Adrenal gland (tissue), 9 donors: ENCODE measurements at regions not wholly inside any gene's neighbourhood (a gene's known extent, or its start where the extent isn't known, plus 50 kb on each side); places are given as distances from the start of the nearest gene placed in this dataset.

Source experiments
- DNase-seq, 7 donors: peaks; one replicate each; pipeline ENCODE4 v3.0.0-alpha.2; 2019 to 2020
- H3K27ac ChIP-seq, 5 donors: fragments of 200-600 bp; sonication (generic) in 4 of 5; 1 replicate in 3 of 5; 2 replicates in 2 of 5; pipeline versions ENCODE4 v1.5.1 to v1.8.0; 2016 to 2020; ENCODE audit warnings: mild to moderate bottlenecking in 1 of 5
- H3K27me3 ChIP-seq: fragments of 200-600 bp; 2 replicates; pipeline ENCODE4 v1.8.0; 2021
- H3K36me3 ChIP-seq, 2 donors: fragments of 200-600 bp; replicated peaks in 1 of 2; 1 replicate in 1 of 2; 2 replicates in 1 of 2; pipeline versions ENCODE4 v1.5.1 to v1.8.0; 2018 to 2022
- H3K4me1 ChIP-seq, 2 donors: fragments of 200-600 bp; replicated peaks in 1 of 2; 1 replicate in 1 of 2; 2 replicates in 1 of 2; pipeline versions ENCODE4 v1.5.1 to v1.8.0; 2018 to 2021
- H3K4me3 ChIP-seq, 4 donors: fragments of 200-600 bp; sonication (generic) in 3 of 4; one replicate each; pipeline ENCODE4 v1.5.1; 2016 to 2018
- H3K9me3 ChIP-seq, 3 donors: fragments of 200-600 bp; sonication (generic) in 1 of 3; replicated peaks in 1 of 3; 1 replicate in 2 of 3; 2 replicates in 1 of 3; pipeline versions ENCODE4 v1.5.1 to v1.8.0; 2016 to 2021
- POLR2A ChIP-seq, 2 donors: fragments of 450-650 bp; IDR thresholded peaks; one replicate each; pipeline ENCODE4 v1.6.1; 2017; ENCODE audit warnings: antibody characterized with exemption in 2 of 2, mild to moderate bottlenecking in 2 of 2, moderate library complexity in 1 of 2
- WGBS, 4 donors: extraction: QIAGEN DNeasy Blood & Tissue Kit in 2 of 4; methylation state at CpG; one replicate each; pipeline versions ENCODE4 v1.1.5 to v1.1.7; 2013 to 2017; 5-methylcytosine and 5-hydroxymethylcytosine counted together
- intact Hi-C, 2 donors: fragments of 100-400 bp; cut with DNase I; formaldehyde crosslinking; loops; one replicate each; pipeline versions ENCODE4 v1.14.1 to v1.15.0; 2022 to 2023
- TF ChIP-seq, protein P1 (sequence below), 6 experiments: fragments of 450-650 bp in 4 of 6; fragments of 200-600 bp in 2 of 6; sonication (generic) in 1 of 6; IDR thresholded peaks; 1 replicate in 5 of 6; 2 replicates in 1 of 6; pipeline versions ENCODE4 v1.5.1 to v1.8.0; 2016 to 2021; ENCODE audit warnings: antibody characterized with exemption in 6 of 6, mild to moderate bottlenecking in 2 of 6, moderate library complexity in 1 of 6
- donor health status: healthy with polysubstance abuse.
- donor health status: Bipolar disorder and iron deficiency.
- donor health status: DM: yes; HTN: yes; CAD: no.
- donor health status: DM: no; HTN: no; CAD: no.
- donor health status: DM: no; HTN: no; CAD: no.

DNA sequence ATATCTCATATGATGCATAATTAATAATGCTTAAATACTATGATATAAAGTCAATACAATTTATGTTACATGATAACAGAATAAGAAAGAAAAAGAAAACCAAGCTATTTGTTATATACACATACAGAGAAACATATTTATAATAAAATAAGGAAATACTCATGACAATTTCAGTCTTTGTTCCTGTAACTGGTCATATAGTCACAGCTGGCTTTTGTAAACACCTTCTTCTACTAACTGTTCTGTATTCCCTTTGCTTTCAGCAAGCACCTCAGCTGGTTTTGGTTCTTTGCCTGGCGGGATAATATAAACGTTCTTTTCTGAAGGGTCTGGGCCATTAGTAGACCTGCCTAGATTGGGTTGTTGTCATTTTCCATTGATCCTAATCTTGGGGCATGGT lies 158.5 kb downstream of the COPS8 start:
- WGBS, 4 donors, result 76 to 84% (median 82%) methylated on average over 2 of the region's 2 CpGs
- TF ChIP-seq, protein P1, sequence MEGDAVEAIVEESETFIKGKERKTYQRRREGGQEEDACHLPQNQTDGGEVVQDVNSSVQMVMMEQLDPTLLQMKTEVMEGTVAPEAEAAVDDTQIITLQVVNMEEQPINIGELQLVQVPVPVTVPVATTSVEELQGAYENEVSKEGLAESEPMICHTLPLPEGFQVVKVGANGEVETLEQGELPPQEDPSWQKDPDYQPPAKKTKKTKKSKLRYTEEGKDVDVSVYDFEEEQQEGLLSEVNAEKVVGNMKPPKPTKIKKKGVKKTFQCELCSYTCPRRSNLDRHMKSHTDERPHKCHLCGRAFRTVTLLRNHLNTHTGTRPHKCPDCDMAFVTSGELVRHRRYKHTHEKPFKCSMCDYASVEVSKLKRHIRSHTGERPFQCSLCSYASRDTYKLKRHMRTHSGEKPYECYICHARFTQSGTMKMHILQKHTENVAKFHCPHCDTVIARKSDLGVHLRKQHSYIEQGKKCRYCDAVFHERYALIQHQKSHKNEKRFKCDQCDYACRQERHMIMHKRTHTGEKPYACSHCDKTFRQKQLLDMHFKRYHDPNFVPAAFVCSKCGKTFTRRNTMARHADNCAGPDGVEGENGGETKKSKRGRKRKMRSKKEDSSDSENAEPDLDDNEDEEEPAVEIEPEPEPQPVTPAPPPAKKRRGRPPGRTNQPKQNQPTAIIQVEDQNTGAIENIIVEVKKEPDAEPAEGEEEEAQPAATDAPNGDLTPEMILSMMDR (IDR thresholded peaks at IDR 0.05), result no peak
- no peak for TF ChIP-seq POLR2A (IDR thresholded peaks at IDR 0.05)
- Histone ChIP-seq H3K27me3 (no peaks in the 10 kb centered on the region), H3K27ac (no peak overlapping the region), H3K9me3 (peaks cover 0 to 6% (median 0%) of the 10 kb centered on the region in 3 donors), H3K4me3 (no peak overlapping the region), H3K36me3 (no peaks in the 10 kb centered on the region), H3K4me1 (peaks cover 0 to 4% of the 10 kb centered on the region in 2 donors)
- no peak for DNase-seq
- intact Hi-C loops, result no loop called here

DNA sequence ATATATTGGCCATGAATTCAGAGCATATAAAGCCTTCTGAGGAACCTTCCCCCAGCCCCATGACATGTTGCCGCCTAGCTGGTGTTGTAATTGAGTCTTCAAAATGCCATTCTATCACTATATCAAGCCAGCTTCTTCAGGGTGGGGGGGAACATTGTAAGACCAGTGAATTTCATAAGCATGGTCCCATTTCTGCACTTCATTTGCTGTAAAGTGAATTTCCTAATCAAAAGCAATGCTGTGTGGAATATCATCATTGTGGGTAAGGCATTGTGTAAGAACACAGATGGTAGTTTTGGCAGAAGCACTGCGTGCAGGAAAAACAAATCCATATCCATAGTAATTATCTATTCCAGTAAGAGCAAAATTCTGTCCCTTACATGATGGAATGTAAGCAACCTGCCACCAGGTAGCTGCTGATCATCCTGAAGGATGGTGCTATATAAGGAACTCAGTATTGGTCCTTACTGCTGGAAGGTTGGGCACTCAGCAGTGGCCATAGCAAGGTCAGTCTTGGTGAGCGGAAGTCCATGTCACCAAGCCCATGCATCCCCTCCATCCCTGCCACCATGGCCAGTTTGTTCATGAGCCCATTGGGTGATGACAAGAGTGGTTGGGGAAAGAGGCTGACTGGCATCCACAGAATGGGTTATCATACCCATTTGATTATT lies 159.4 kb downstream of the COPS8 start:
- Histone ChIP-seq H3K36me3 (no peaks in the 10 kb centered on the region), H3K27me3 (no peaks in the 10 kb centered on the region), H3K4me3 (no peak overlapping the region), H3K9me3 (peaks cover 0 to 6% (median 0%) of the 10 kb centered on the region in 3 donors), H3K27ac (no peak overlapping the region), H3K4me1 (peaks cover 0 to 4% of the 10 kb centered on the region in 2 donors)
- intact Hi-C loops, result no loop called here
- WGBS, 4 donors, result 85 to 90% (median 87%) methylated on average over 3 of the region's 3 CpGs
- no peak for DNase-seq
- TF ChIP-seq, protein P1 (IDR thresholded peaks at IDR 0.05), result no peak
- no peak for TF ChIP-seq POLR2A (IDR thresholded peaks at IDR 0.05)

- 90 to 98% (median 95%) methylated on average over 3 of the region's 3 CpGs for WGBS, 4 donors
- Histone ChIP-seq H3K27ac (no peak overlapping the region), H3K27me3 (no peaks in the 10 kb centered on the region), H3K36me3 (no peaks in the 10 kb centered on the region), H3K9me3 (no peaks in the 10 kb centered on the region), H3K4me1 (no peaks in the 10 kb centered on the region), H3K4me3 (no peak overlapping the region)
- intact Hi-C loops, result no loop called here
- TF ChIP-seq, protein P1 (IDR thresholded peaks at IDR 0.05), result no peak
- no peak for TF ChIP-seq POLR2A (IDR thresholded peaks at IDR 0.05)
- DNase-seq, result no peak
These were observed 163.4 kb downstream of the COL6A3 start for GRCh38 chr2:237250599-237250998.

GRCh38 chr2:237251986-237252385 lies 162.0 kb downstream of the COL6A3 start:
- Histone ChIP-seq H3K36me3 (no peaks in the 10 kb centered on the region), H3K27me3 (no peaks in the 10 kb centered on the region), H3K4me3 (no peak overlapping the region), H3K4me1 (no peaks in the 10 kb centered on the region), H3K9me3 (no peaks in the 10 kb centered on the region), H3K27ac (no peak overlapping the region)
- no peak for DNase-seq
- TF ChIP-seq, protein P1 (IDR thresholded peaks at IDR 0.05), result no peak
- TF ChIP-seq POLR2A (IDR thresholded peaks at IDR 0.05), result no peak
- intact Hi-C loops, result no loop called here
- 75 to 86% (median 82%) methylated on average over 2 of the region's 2 CpGs for WGBS, 4 donors
